ENCODE measurements at regions not wholly inside any gene's neighbourhood (a gene's known extent, or its start where the extent isn't known, plus 50 kb on each side); places are given as distances from the start of the nearest gene placed in this dataset.

GRCh38 chr2:62296832-62297623 lies 101.1 kb downstream of the B3GNT2 start:
- no peak for DNase-seq

- DNase-seq: no peak
Observed at GRCh38 chr2:62296034-62296831, 100.3 kb downstream of the B3GNT2 start.

- peak; percentile 57 for DNase-seq
Observed at GRCh38 chr2:62293490-62294271, 97.8 kb downstream of the B3GNT2 start.

GRCh38 chr2:62293151-62293489 lies 97.2 kb downstream of the B3GNT2 start:
- DNase-seq: no peak

- DNase-seq: no peak
Observed at GRCh38 chr2:62292190-62292589, 96.3 kb downstream of the B3GNT2 start.

- no peak for DNase-seq
Observed at GRCh38 chr2:62291517-62292137, 95.7 kb downstream of the B3GNT2 start.

- no peak for DNase-seq
Observed at GRCh38 chr2:62291052-62291451, 95.1 kb downstream of the B3GNT2 start.

- peak; percentile 98 for DNase-seq
Observed at GRCh38 chr2:62287899-62288880, 92.3 kb downstream of the B3GNT2 start.

- no peak for DNase-seq
Observed at GRCh38 chr2:62287282-62287681, 91.4 kb downstream of the B3GNT2 start.

GRCh38 chr2:62286089-62286785 lies 90.3 kb downstream of the B3GNT2 start:
- DNase-seq: no peak

- no peak for DNase-seq
Observed at GRCh38 chr2:62284980-62285379, 89.1 kb downstream of the B3GNT2 start.

- DNase-seq: no peak
Observed at GRCh38 chr2:62284471-62284870, 88.6 kb downstream of the B3GNT2 start.

- DNase-seq: no peak
Observed at GRCh38 chr2:62283147-62283546, 87.2 kb downstream of the B3GNT2 start.

- no peak for DNase-seq
Observed at GRCh38 chr2:62281663-62282062, 85.7 kb downstream of the B3GNT2 start.

GRCh38 chr2:62277688-62278087 lies 81.8 kb downstream of the B3GNT2 start:
- DNase-seq: no peak

All from COR-L47 (cell line).